Neural cell (in vitro differentiated cells): ENCODE measurements at regions not wholly inside any gene's neighbourhood (a gene's known extent, or its start where the extent isn't known, plus 50 kb on each side); places are given as distances from the start of the nearest gene placed in this dataset.

Source experiments
- EZH2 ChIP-seq: fragments of 200-600, 300-800 bp; shearing (Covaris generic), sonication (generic); IDR thresholded peaks from 2 replicates; pipeline ENCODE4 v1.6.1; 2014; ENCODE audit warnings: antibody characterized with exemption, low read length, borderline replicate concordance, mild to moderate bottlenecking; ENCODE audit not compliant: insufficient read depth, poor library complexity, severe bottlenecking
- MXI1 ChIP-seq: fragments of 450-650 bp; conservative IDR thresholded peaks from 2 replicates; pipeline ENCODE4 v1.6.1; 2014; ENCODE audit warnings: antibody characterized with exemption, mild to moderate bottlenecking; ENCODE audit not compliant: poor library complexity, severe bottlenecking
- POLR2AphosphoS5 ChIP-seq: IDR thresholded peaks from 2 replicates; pipeline ENCODE4 v1.6.1; 2012
- RAD21 ChIP-seq: fragments of 450-650 bp; conservative IDR thresholded peaks from 2 replicates; pipeline ENCODE4 v1.6.1; 2014; ENCODE audit warnings: antibody characterized with exemption, mild to moderate bottlenecking, moderate library complexity
- SMC3 ChIP-seq: fragments of 450-650 bp; conservative IDR thresholded peaks from 2 replicates; pipeline ENCODE4 v1.6.1; 2014; ENCODE audit warnings: antibody characterized with exemption, mild to moderate bottlenecking, moderate library complexity; ENCODE audit not compliant: poor library complexity
- TAF1 ChIP-seq: IDR thresholded peaks from 2 replicates; pipeline ENCODE4 v1.6.1; 2012; ENCODE audit warnings: low read depth
- TF ChIP-seq, protein P1 (sequence below): fragments of 450-650 bp; IDR thresholded peaks from 2 replicates; pipeline ENCODE4 v1.5.1; 2014; ENCODE audit warnings: antibody characterized with exemption, mild to moderate bottlenecking, moderate library complexity; ENCODE audit not compliant: poor library complexity, severe bottlenecking
- TF ChIP-seq, protein P2 (sequence below): IDR thresholded peaks from 2 replicates; pipeline ENCODE4 v1.6.1; 2012; ENCODE audit warnings: borderline replicate concordance

DNA sequence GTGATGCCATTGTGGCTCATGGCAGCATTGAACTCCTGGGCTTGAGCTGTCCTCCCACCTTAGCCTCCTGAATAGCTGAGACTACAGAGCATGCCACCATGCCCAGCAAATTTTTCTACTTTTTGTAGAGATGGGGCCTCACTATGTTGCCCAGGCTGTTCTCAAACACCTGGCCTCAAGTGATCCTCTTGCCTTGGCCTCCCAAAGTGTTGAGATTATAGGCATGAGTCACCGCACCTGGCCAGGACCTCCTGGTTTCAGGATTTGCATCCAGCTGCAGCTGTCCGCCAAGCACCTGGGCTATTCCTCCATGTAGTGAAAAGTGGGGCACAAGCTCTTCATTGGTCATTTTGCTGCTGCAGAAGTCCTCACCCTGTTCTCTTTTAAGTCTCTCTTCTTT lies 58.9 kb downstream of the ZNF22 start:
- TF ChIP-seq TAF1 (no peak), POLR2AphosphoS5 (no peak), RAD21 (no peak), EZH2 (no peak), SMC3 (no peak), MXI1 (no peak)
- TF ChIP-seq, protein P1, sequence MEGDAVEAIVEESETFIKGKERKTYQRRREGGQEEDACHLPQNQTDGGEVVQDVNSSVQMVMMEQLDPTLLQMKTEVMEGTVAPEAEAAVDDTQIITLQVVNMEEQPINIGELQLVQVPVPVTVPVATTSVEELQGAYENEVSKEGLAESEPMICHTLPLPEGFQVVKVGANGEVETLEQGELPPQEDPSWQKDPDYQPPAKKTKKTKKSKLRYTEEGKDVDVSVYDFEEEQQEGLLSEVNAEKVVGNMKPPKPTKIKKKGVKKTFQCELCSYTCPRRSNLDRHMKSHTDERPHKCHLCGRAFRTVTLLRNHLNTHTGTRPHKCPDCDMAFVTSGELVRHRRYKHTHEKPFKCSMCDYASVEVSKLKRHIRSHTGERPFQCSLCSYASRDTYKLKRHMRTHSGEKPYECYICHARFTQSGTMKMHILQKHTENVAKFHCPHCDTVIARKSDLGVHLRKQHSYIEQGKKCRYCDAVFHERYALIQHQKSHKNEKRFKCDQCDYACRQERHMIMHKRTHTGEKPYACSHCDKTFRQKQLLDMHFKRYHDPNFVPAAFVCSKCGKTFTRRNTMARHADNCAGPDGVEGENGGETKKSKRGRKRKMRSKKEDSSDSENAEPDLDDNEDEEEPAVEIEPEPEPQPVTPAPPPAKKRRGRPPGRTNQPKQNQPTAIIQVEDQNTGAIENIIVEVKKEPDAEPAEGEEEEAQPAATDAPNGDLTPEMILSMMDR = no peak
- TF ChIP-seq, protein P2, sequence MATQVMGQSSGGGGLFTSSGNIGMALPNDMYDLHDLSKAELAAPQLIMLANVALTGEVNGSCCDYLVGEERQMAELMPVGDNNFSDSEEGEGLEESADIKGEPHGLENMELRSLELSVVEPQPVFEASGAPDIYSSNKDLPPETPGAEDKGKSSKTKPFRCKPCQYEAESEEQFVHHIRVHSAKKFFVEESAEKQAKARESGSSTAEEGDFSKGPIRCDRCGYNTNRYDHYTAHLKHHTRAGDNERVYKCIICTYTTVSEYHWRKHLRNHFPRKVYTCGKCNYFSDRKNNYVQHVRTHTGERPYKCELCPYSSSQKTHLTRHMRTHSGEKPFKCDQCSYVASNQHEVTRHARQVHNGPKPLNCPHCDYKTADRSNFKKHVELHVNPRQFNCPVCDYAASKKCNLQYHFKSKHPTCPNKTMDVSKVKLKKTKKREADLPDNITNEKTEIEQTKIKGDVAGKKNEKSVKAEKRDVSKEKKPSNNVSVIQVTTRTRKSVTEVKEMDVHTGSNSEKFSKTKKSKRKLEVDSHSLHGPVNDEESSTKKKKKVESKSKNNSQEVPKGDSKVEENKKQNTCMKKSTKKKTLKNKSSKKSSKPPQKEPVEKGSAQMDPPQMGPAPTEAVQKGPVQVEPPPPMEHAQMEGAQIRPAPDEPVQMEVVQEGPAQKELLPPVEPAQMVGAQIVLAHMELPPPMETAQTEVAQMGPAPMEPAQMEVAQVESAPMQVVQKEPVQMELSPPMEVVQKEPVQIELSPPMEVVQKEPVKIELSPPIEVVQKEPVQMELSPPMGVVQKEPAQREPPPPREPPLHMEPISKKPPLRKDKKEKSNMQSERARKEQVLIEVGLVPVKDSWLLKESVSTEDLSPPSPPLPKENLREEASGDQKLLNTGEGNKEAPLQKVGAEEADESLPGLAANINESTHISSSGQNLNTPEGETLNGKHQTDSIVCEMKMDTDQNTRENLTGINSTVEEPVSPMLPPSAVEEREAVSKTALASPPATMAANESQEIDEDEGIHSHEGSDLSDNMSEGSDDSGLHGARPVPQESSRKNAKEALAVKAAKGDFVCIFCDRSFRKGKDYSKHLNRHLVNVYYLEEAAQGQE = no peak
